A673 (cell line): ENCODE measurements at regions not wholly inside any gene's neighbourhood (a gene's known extent, or its start where the extent isn't known, plus 50 kb on each side); places are given as distances from the start of the nearest gene placed in this dataset.

Source experiments
- BruUV-seq: library from RNA; stranded (reverse); fragments of 400-500 nt; replicated peaks from 2 replicates; lab custom pipeline; 2021; lab: Mats Ljungman, UMichigan
- CTCF ChIA-PET: fragments of 300-600 bp; sonication (Branson Sonifier 250); formaldehyde crosslinking; loops from one replicate; lab custom pipeline; 2022; ENCODE audit warnings: antibody characterized with exemption; lab: Charles Lee
- POLR2A ChIA-PET: fragments of 300-600 bp; sonication (Branson Sonifier 250); formaldehyde crosslinking; loops from one replicate; lab custom pipeline; 2022; ENCODE audit warnings: antibody characterized with exemption; ENCODE audit not compliant: low non-redundant PET; lab: Charles Lee
- DNase-seq: peaks from one replicate; pipeline ENCODE4 v3.0.0-alpha.2; 2015; ENCODE audit warnings: low spot score
- H3K27ac ChIP-seq: fragments of 200-600 bp; sonication (generic); 2 replicates; pipeline ENCODE4 v1.5.1; 2016; ENCODE audit warnings: mixed run types, low read depth, mild to moderate bottlenecking, mixed read lengths, antibody characterized with exemption, low read length; ENCODE audit not compliant: poor library complexity, severe bottlenecking
- H3K27me3 ChIP-seq: fragments of 200-600 bp; sonication (generic); replicated peaks from 2 replicates; pipeline ENCODE4 v1.6.1; 2017; ENCODE audit warnings: mixed run types, low read depth, mild to moderate bottlenecking, mixed read lengths, antibody characterized with exemption, low read length; ENCODE audit not compliant: insufficient read depth, poor library complexity
- H3K36me3 ChIP-seq: fragments of 200-600 bp; sonication (generic); 2 replicates; pipeline ENCODE4 v1.6.1; 2016; ENCODE audit warnings: mixed run types, mild to moderate bottlenecking, mixed read lengths, antibody characterized with exemption, low read length; ENCODE audit not compliant: insufficient read depth, poor library complexity, severe bottlenecking
- H3K4me1 ChIP-seq: fragments of 200-600 bp; sonication (generic); 2 replicates; pipeline ENCODE4 v1.6.1; 2017; ENCODE audit warnings: mixed run types, mild to moderate bottlenecking, mixed read lengths, antibody characterized with exemption, low read length; ENCODE audit not compliant: insufficient read depth, poor library complexity, severe bottlenecking
- H3K4me3 ChIP-seq: fragments of 200-600 bp; sonication (generic); 2 replicates; pipeline ENCODE4 v1.5.1; 2016; ENCODE audit warnings: low read depth, mixed run types, mild to moderate bottlenecking, mixed read lengths, low read length; ENCODE audit not compliant: poor library complexity, severe bottlenecking
- H3K9me3 ChIP-seq: fragments of 200-600 bp; sonication (generic); 2 replicates; pipeline ENCODE4 v1.6.1; 2016; ENCODE audit warnings: mixed run types, low read depth, mild to moderate bottlenecking, mixed read lengths, antibody characterized with exemption, low read length; ENCODE audit not compliant: poor library complexity, severe bottlenecking
- EZH2 ChIP-seq: fragments of 200-600 bp; sonication (generic); IDR thresholded peaks from 2 replicates; pipeline ENCODE4 v1.6.1; 2017; ENCODE audit warnings: borderline replicate concordance, low read depth, mild to moderate bottlenecking, mixed read lengths, antibody characterized with exemption, low read length; ENCODE audit not compliant: poor library complexity, severe bottlenecking
- intact Hi-C: fragments of 100-400 bp; cut with micrococcal nuclease; formaldehyde crosslinking; loops from one replicate; pipeline ENCODE4 v1.10.0; 2022; ENCODE audit not compliant: unreplicated experiment
- TF ChIP-seq, protein P1 (sequence below): fragments of 300-800, 200-600 bp; sonication (generic); conservative IDR thresholded peaks from 2 replicates; pipeline ENCODE4 v1.5.1; 2017; ENCODE audit warnings: low read depth, mild to moderate bottlenecking, antibody characterized with exemption, low read length, moderate library complexity, mixed read lengths

- peaks cover 4% of the 10 kb centered on the region for H3K27me3 ChIP-seq
- no peak for DNase-seq
- TF ChIP-seq, protein P1, sequence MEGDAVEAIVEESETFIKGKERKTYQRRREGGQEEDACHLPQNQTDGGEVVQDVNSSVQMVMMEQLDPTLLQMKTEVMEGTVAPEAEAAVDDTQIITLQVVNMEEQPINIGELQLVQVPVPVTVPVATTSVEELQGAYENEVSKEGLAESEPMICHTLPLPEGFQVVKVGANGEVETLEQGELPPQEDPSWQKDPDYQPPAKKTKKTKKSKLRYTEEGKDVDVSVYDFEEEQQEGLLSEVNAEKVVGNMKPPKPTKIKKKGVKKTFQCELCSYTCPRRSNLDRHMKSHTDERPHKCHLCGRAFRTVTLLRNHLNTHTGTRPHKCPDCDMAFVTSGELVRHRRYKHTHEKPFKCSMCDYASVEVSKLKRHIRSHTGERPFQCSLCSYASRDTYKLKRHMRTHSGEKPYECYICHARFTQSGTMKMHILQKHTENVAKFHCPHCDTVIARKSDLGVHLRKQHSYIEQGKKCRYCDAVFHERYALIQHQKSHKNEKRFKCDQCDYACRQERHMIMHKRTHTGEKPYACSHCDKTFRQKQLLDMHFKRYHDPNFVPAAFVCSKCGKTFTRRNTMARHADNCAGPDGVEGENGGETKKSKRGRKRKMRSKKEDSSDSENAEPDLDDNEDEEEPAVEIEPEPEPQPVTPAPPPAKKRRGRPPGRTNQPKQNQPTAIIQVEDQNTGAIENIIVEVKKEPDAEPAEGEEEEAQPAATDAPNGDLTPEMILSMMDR: no peak
- no peak for TF ChIP-seq EZH2
- H3K36me3 ChIP-seq: no peaks in the 10 kb centered on the region
- no peak overlapping the region for H3K4me3 ChIP-seq
- H3K27ac ChIP-seq: no peak overlapping the region
- no peaks in the 10 kb centered on the region for H3K4me1 ChIP-seq
- CTCF ChIA-PET: no interaction called here
- POLR2A ChIA-PET: no interaction called here
- no peaks in the 10 kb centered on the region for H3K9me3 ChIP-seq
- no TSS peak for BruUV-seq
- intact Hi-C loops: no loop called here
Observed at GRCh38 chr22:48161298-48161697, 1398.8 kb downstream of the TBC1D22A start.

DNA sequence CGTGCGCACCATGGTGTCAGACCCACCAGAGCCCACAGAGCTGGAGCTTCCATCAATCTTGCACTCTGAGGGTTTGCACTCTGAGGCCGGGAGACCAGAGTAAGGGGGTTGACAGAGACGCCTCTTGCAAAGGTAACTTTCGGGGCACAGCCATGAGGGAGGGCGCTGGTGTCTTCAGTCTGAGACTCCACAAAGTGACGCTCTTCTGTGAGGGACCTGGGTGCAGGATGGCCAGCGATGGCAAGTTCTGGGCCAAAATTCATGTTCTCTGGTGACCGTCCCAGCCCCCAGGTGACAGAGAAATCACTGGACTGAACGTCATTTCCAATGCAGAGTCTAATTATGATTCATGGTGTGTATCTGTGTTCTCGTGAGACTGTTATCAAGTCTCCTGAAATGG, 1395.2 kb downstream of the TBC1D22A start:
- POLR2A ChIA-PET: no interaction called here
- no TSS peak for BruUV-seq
- Histone ChIP-seq H3K36me3 (no peaks in the 10 kb centered on the region), H3K4me3 (no peak overlapping the region), H3K27ac (no peak overlapping the region), H3K9me3 (no peaks in the 10 kb centered on the region), H3K27me3 (peaks cover 4% of the 10 kb centered on the region), H3K4me1 (no peaks in the 10 kb centered on the region)
- TF ChIP-seq, protein P1: no peak
- no peak for TF ChIP-seq EZH2
- CTCF ChIA-PET: no interaction called here
- intact Hi-C loops: no loop called here
- DNase-seq: no peak

DNA sequence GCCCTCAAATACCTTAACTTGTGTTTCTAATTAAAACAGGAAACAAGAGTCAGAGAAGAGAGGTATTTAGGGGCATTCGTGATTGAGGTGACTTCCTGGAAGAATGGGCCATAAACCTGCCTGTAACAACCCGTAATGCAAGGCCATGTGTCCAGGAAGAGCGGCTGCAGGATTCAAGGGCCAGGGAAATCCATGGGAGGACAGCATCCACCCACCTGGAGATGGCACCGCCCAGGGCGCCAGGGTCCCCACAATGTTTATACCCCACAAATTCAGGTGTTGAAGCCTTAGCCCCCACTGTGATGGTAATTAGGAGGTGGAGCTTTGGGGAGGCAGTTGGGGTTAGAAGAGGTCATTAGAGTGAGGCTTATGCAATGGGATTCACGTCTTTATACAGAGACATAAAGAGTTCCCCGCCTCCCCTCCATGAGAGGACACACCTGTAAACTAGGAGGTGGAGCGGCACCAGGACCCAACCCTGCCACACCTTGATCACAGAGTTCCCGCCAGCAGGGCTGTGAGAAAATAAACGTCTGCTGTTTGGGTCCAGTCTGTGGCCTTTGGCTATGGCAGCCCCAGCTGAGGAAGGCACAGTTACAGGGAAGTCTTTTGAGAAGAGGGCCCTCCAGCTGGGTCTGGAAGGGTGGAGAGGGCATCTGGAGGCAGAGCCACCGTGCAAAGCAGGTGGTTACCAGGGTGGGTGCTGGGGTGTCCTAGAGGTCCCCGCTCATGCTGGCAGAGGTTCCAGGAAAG, 1394.3 kb downstream of the TBC1D22A start:
- DNase-seq: no peak
- Histone ChIP-seq H3K4me3 (no peak overlapping the region), H3K27ac (no peak overlapping the region), H3K27me3 (peaks cover 4% of the 10 kb centered on the region), H3K9me3 (no peaks in the 10 kb centered on the region), H3K36me3 (no peaks in the 10 kb centered on the region), H3K4me1 (no peaks in the 10 kb centered on the region)
- no TSS peak for BruUV-seq
- POLR2A ChIA-PET: no interaction called here
- intact Hi-C loops: no loop called here
- no peak for TF ChIP-seq EZH2
- TF ChIP-seq, protein P1: no peak
- CTCF ChIA-PET: no interaction called here
